RPMI8226 (cell line): ENCODE measurements at regions not wholly inside any gene's neighbourhood (a gene's known extent, or its start where the extent isn't known, plus 50 kb on each side); places are given as distances from the start of the nearest gene placed in this dataset.
A peak's percentile ranks its signal among the peaks of the same experiment; 100 is the strongest.
"Not testable (repeated sequence)": the region's sequence is repeated elsewhere in the genome, so short reads cannot be mapped to it uniquely, and the experiment has no call there.

Experiments
- DNase-seq: peaks from one replicate; pipeline ENCODE4 v3.0.0-alpha.2; 2015

GRCh38 chr2:56021579-56021978 is 98.0 kb upstream of the EFEMP1 start:
- no peak for DNase-seq

- DNase-seq: no peak
These were observed 102.0 kb upstream of the EFEMP1 start for GRCh38 chr2:56025469-56026193.

GRCh38 chr2:56026828-56027227 is 103.2 kb upstream of the EFEMP1 start:
- no peak for DNase-seq

GRCh38 chr2:56030062-56030461 is 106.5 kb upstream of the EFEMP1 start:
- no peak for DNase-seq

GRCh38 chr2:56030901-56031300 is 107.3 kb upstream of the EFEMP1 start:
- DNase-seq: no peak

GRCh38 chr2:56034258-56034657 is 110.7 kb upstream of the EFEMP1 start:
- no peak for DNase-seq

- DNase-seq: no peak
These were observed 116.6 kb upstream of the EFEMP1 start for GRCh38 chr2:56040189-56040588.

GRCh38 chr2:56040834-56041233 is 117.3 kb upstream of the EFEMP1 start:
- no peak for DNase-seq

- no peak for DNase-seq
These were observed 123.6 kb upstream of the EFEMP1 start for GRCh38 chr2:56047136-56047535.

- DNase-seq: no peak
These were observed 125.8 kb upstream of the EFEMP1 start for GRCh38 chr2:56049233-56049845.

GRCh38 chr2:56053679-56054078 is 130.1 kb upstream of the EFEMP1 start:
- DNase-seq: no peak

GRCh38 chr2:56055405-56055804 is 128.4 kb upstream of the CCDC85A start:
- no peak for DNase-seq

- DNase-seq: not testable (repeated sequence)
These were observed 122.5 kb upstream of the CCDC85A start for GRCh38 chr2:56061327-56061726.

GRCh38 chr2:56068746-56069145 is 115.0 kb upstream of the CCDC85A start:
- DNase-seq: no peak

GRCh38 chr2:56077359-56077915 is 106.4 kb upstream of the CCDC85A start:
- DNase-seq: peak; percentile 20

GRCh38 chr2:56082665-56083064 is 101.1 kb upstream of the CCDC85A start:
- no peak for DNase-seq

GRCh38 chr2:56084111-56084901 is 99.5 kb upstream of the CCDC85A start:
- no peak for DNase-seq

- DNase-seq: no peak
These were observed 97.5 kb upstream of the CCDC85A start for GRCh38 chr2:56086336-56086735.

- no peak for DNase-seq
These were observed 95.4 kb upstream of the CCDC85A start for GRCh38 chr2:56088411-56088810.

GRCh38 chr2:56089931-56090330 is 93.9 kb upstream of the CCDC85A start:
- no peak for DNase-seq

GRCh38 chr2:56099963-56100362 is 83.8 kb upstream of the CCDC85A start:
- no peak for DNase-seq

- no peak for DNase-seq
These were observed 82.9 kb upstream of the CCDC85A start for GRCh38 chr2:56100791-56101312.

GRCh38 chr2:56102098-56102497 is 81.7 kb upstream of the CCDC85A start:
- no peak for DNase-seq
